Neural cell (in vitro differentiated cells): ENCODE measurements at regions not wholly inside any gene's neighbourhood (a gene's known extent, or its start where the extent isn't known, plus 50 kb on each side); places are given as distances from the start of the nearest gene placed in this dataset.

Source experiments
- CTCF ChIP-seq: fragments of 450-650 bp; IDR thresholded peaks from 2 replicates; pipeline ENCODE4 v1.5.1; 2014; ENCODE audit warnings: antibody characterized with exemption, mild to moderate bottlenecking, moderate library complexity; ENCODE audit not compliant: poor library complexity, severe bottlenecking
- EZH2 ChIP-seq: fragments of 200-600, 300-800 bp; shearing (Covaris generic), sonication (generic); IDR thresholded peaks from 2 replicates; pipeline ENCODE4 v1.6.1; 2014; ENCODE audit warnings: antibody characterized with exemption, low read length, borderline replicate concordance, mild to moderate bottlenecking; ENCODE audit not compliant: insufficient read depth, poor library complexity, severe bottlenecking
- REST ChIP-seq: IDR thresholded peaks from 2 replicates; pipeline ENCODE4 v1.6.1; 2012; ENCODE audit warnings: borderline replicate concordance
- SMC3 ChIP-seq: fragments of 450-650 bp; conservative IDR thresholded peaks from 2 replicates; pipeline ENCODE4 v1.6.1; 2014; ENCODE audit warnings: antibody characterized with exemption, mild to moderate bottlenecking, moderate library complexity; ENCODE audit not compliant: poor library complexity

GRCh38 chr15:69691307-69692015, 238.8 kb downstream of the RPLP1 start:
- no peak for TF ChIP-seq EZH2
- no peak for TF ChIP-seq CTCF
- no peak for TF ChIP-seq REST
- TF ChIP-seq SMC3: no peak
